Peyer's patch (tissue), 4 donors: ENCODE measurements at regions not wholly inside any gene's neighbourhood (a gene's known extent, or its start where the extent isn't known, plus 50 kb on each side); places are given as distances from the start of the nearest gene placed in this dataset.

Experiments
- CTCF ChIP-seq, 6 experiments: fragments of 450-650 bp in 4 of 6; fragments of 200-600 bp in 2 of 6; sonication (generic) in 1 of 6; IDR thresholded peaks; one replicate each; pipeline ENCODE4 v1.5.1; 2017 to 2019; ENCODE audit warnings: antibody characterized with exemption in 6 of 6, mild to moderate bottlenecking in 3 of 6, moderate library complexity in 1 of 6
- POLR2A ChIP-seq, 2 donors: fragments of 450-650 bp; IDR thresholded peaks; one replicate each; pipeline ENCODE4 v1.5.1; 2017; ENCODE audit warnings: antibody characterized with exemption in 2 of 2, mild to moderate bottlenecking in 2 of 2, moderate library complexity in 2 of 2

- TF ChIP-seq POLR2A (IDR thresholded peaks at IDR 0.05) (no peak), CTCF (IDR thresholded peaks at IDR 0.05) (no peak)
Observed at GRCh38 chr5:168224085-168224484, 67.4 kb upstream of the WWC1 start.
